Neural cell (in vitro differentiated cells): ENCODE measurements at regions not wholly inside any gene's neighbourhood (a gene's known extent, or its start where the extent isn't known, plus 50 kb on each side); places are given as distances from the start of the nearest gene placed in this dataset.

Experiments used
- CTCF ChIP-seq: fragments of 450-650 bp; IDR thresholded peaks from 2 replicates; pipeline ENCODE4 v1.5.1; 2014; ENCODE audit warnings: antibody characterized with exemption, mild to moderate bottlenecking, moderate library complexity; ENCODE audit not compliant: poor library complexity, severe bottlenecking
- EP300 ChIP-seq: fragments of 450-650 bp; conservative IDR thresholded peaks from 2 replicates; pipeline ENCODE4 v1.6.1; 2014; ENCODE audit warnings: antibody characterized with exemption, mild to moderate bottlenecking, moderate library complexity; ENCODE audit not compliant: poor library complexity, severe bottlenecking
- EZH2 ChIP-seq: fragments of 200-600, 300-800 bp; shearing (Covaris generic), sonication (generic); IDR thresholded peaks from 2 replicates; pipeline ENCODE4 v1.6.1; 2014; ENCODE audit warnings: antibody characterized with exemption, low read length, borderline replicate concordance, mild to moderate bottlenecking; ENCODE audit not compliant: insufficient read depth, poor library complexity, severe bottlenecking
- POLR2AphosphoS5 ChIP-seq: IDR thresholded peaks from 2 replicates; pipeline ENCODE4 v1.6.1; 2012
- RAD21 ChIP-seq: fragments of 450-650 bp; conservative IDR thresholded peaks from 2 replicates; pipeline ENCODE4 v1.6.1; 2014; ENCODE audit warnings: antibody characterized with exemption, mild to moderate bottlenecking, moderate library complexity

DNA sequence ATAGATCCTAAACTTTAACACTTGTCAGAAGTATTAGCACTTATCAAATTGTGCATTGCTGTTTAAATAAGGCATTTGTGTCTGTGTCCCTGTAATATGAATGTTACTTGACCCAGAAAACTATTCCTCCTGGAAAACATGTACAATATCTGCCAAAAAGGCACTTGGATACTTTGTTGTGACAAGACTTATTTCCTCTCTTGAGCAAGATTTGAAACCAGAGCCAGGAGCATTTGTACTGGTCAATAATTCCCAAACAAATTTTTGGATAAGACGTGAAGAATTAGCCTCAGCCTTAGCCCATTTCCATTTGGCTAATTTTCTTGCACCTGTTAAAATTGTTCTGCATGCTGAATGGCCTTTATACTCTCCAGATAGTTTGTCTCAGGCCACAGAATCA is 176.3 kb upstream of the GK2 start:
- no peak for TF ChIP-seq RAD21
- TF ChIP-seq CTCF = no peak
- no peak for TF ChIP-seq POLR2AphosphoS5
- no peak for TF ChIP-seq EP300
- TF ChIP-seq EZH2 = no peak
